ENCODE measurements at regions not wholly inside any gene's neighbourhood (a gene's known extent, or its start where the extent isn't known, plus 50 kb on each side); places are given as distances from the start of the nearest gene placed in this dataset.

DNA sequence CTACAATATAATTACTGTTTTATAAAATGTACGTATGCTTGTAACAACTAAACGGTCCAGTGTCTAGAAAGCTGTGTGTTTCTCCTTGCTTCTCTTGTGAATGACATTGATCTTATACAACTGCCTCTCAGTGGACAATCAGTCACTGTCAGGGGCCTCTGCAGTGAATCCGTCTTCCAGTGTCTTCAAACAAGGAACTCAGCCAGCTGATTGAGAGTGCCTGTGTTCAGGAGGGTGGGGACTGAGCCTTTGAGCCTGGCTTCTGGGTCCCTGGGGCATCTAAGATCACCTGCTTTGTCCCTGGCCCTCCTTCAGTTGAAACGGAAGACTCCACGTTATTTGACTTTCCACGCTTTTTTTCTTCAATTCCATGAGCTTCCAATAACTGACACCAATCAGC, 133.1 kb upstream of the SFSWAP start:
- H3K27me3 ChIP-seq, result no peaks in the 10 kb centered on the region
- no peak for TF ChIP-seq EZH2phosphoT487 (IDR thresholded peaks at IDR 0.05)
- TF ChIP-seq, protein P1, sequence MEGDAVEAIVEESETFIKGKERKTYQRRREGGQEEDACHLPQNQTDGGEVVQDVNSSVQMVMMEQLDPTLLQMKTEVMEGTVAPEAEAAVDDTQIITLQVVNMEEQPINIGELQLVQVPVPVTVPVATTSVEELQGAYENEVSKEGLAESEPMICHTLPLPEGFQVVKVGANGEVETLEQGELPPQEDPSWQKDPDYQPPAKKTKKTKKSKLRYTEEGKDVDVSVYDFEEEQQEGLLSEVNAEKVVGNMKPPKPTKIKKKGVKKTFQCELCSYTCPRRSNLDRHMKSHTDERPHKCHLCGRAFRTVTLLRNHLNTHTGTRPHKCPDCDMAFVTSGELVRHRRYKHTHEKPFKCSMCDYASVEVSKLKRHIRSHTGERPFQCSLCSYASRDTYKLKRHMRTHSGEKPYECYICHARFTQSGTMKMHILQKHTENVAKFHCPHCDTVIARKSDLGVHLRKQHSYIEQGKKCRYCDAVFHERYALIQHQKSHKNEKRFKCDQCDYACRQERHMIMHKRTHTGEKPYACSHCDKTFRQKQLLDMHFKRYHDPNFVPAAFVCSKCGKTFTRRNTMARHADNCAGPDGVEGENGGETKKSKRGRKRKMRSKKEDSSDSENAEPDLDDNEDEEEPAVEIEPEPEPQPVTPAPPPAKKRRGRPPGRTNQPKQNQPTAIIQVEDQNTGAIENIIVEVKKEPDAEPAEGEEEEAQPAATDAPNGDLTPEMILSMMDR (IDR thresholded peaks at IDR 0.05), result no peak
- TF ChIP-seq EZH2 (IDR thresholded peaks at IDR 0.05), result no peak
- H3K4me3 ChIP-seq, result no peak overlapping the region
- no peaks in the 10 kb centered on the region for H3K9me3 ChIP-seq (ENCODE audit: low read depth)
- no peak overlapping the region for H3K4me2 ChIP-seq
- H3K9me3 Mint-ChIP-seq, result no peaks in the 10 kb centered on the region
- no peaks in the 10 kb centered on the region for H3K36me3 ChIP-seq
- H3K9ac ChIP-seq, result no peak overlapping the region
- no peaks in the 10 kb centered on the region for H3K36me3 Mint-ChIP-seq
- no peaks in the 10 kb centered on the region for H3K79me2 ChIP-seq (ENCODE audit: low read depth)
- H3K4me3 Mint-ChIP-seq, result no peak overlapping the region
- H4K20me1 ChIP-seq (ENCODE audit: low read depth), result no peaks in the 10 kb centered on the region
- no peak for DNase-seq (ENCODE audit: low spot score)
- H3K4me1 Mint-ChIP-seq, result peaks cover 27% of the 10 kb centered on the region
- no peak overlapping the region for H3K27ac Mint-ChIP-seq
- peaks cover 9% of the 10 kb centered on the region for H3K4me1 ChIP-seq
- no peak overlapping the region for H3K27ac ChIP-seq
- no peaks in the 10 kb centered on the region for H3F3A ChIP-seq (ENCODE audit: low read depth)
- H3K27me3 Mint-ChIP-seq (ENCODE audit: insufficient read depth, low read depth), result peaks cover 14% of the 10 kb centered on the region
- H2AFZ ChIP-seq (replicated peaks), result no peak overlapping the region

DNA sequence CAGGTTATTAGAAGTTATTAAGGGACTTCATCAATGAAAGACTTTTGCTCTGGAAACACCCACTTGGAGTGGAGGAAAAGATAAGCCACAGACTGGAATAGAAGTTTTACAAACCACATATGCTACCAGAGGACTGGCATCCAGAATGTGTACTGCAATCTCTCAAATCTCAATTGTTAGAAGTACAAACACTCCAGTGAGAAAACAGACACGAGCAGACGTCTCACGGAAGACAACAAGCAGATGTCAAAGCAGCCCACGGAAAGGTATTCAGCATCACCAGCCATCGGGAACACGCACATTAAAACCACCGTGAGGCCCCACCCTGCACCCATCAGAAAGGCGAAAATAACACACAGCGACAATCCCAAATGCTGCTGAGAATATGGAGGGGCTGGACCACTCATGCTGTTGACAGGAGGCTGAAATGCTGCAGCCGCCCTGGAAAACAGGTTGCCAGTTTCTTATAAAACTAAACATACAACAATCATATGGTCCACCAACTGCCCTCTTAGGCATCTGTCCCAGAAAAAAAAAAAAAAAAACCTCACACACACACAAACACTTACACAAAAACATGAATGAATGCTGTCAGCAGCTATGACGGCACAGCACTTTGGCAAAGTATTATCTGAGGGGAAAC, 131.9 kb upstream of the SFSWAP start:
- TF ChIP-seq EZH2 (IDR thresholded peaks at IDR 0.05) (no peak), EZH2phosphoT487 (IDR thresholded peaks at IDR 0.05) (no peak)
- Histone ChIP-seq H3K9ac (no peak overlapping the region), H3K4me1 (peaks cover 9% of the 10 kb centered on the region), H3K79me2 (ENCODE audit: low read depth) (no peaks in the 10 kb centered on the region), H3F3A (ENCODE audit: low read depth) (no peaks in the 10 kb centered on the region), H2AFZ (replicated peaks) (no peak overlapping the region), H3K4me2 (no peak overlapping the region), H4K20me1 (ENCODE audit: low read depth) (no peaks in the 10 kb centered on the region), H3K36me3 (no peaks in the 10 kb centered on the region), H3K27me3 (no peaks in the 10 kb centered on the region), H3K4me3 (no peak overlapping the region), H3K9me3 (ENCODE audit: low read depth) (no peaks in the 10 kb centered on the region), H3K27ac (no peak overlapping the region)
- Mint-ChIP-seq H3K4me1 (peaks cover 18% of the 10 kb centered on the region), H3K36me3 (no peaks in the 10 kb centered on the region), H3K27ac (no peak overlapping the region), H3K27me3 (ENCODE audit: insufficient read depth, low read depth) (peaks cover 14% of the 10 kb centered on the region), H3K9me3 (no peaks in the 10 kb centered on the region), H3K4me3 (no peak overlapping the region)
- no peak for DNase-seq (ENCODE audit: low spot score)

DNA sequence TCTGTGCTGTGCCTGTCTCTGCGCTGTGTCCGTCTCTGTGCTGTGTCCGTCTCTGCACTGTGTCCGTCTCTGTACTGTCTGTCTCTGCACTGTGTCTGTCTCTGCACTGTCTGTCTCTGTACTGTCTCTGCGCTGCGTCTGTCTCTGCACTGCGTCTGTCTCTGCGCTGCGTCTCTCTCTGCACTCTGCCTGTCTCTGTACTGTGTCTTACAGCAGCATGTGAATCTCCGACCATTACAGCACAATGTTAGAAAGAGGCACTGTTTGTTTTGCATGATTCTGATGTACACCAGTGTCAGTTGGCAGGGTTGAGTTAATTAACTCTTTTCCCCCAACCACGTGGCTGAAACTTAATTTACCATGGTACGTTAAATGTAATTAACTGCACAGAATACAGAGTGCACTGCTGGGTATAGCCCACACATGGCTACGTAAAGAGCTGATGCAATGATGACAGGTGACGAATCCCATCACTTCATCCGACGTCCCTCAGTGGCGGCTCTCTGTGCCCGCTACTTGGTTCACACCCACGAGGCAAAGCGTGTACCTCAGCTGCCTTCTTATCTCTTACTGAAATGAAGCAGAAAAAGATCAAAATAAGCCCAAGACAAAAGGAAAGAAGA, 127.7 kb upstream of the SFSWAP start:
- Histone ChIP-seq H3K79me2 (ENCODE audit: low read depth) (no peaks in the 10 kb centered on the region), H3K27me3 (no peaks in the 10 kb centered on the region), H3K36me3 (no peaks in the 10 kb centered on the region), H2AFZ (replicated peaks) (no peak overlapping the region), H3K4me1 (no peaks in the 10 kb centered on the region), H3K4me3 (no peak overlapping the region), H3K9me3 (ENCODE audit: low read depth) (no peaks in the 10 kb centered on the region), H4K20me1 (ENCODE audit: low read depth) (no peaks in the 10 kb centered on the region), H3K27ac (no peak overlapping the region), H3F3A (ENCODE audit: low read depth) (no peaks in the 10 kb centered on the region), H3K4me2 (no peak overlapping the region), H3K9ac (no peak overlapping the region)
- no peaks in the 10 kb centered on the region for H3K36me3 Mint-ChIP-seq
- H3K4me3 Mint-ChIP-seq, result no peak overlapping the region
- no peak overlapping the region for H3K27ac Mint-ChIP-seq
- peaks cover 20% of the 10 kb centered on the region for H3K27me3 Mint-ChIP-seq (ENCODE audit: insufficient read depth, low read depth)
- TF ChIP-seq, protein P1 (IDR thresholded peaks at IDR 0.05), result no peak
- no peak for TF ChIP-seq EZH2phosphoT487 (IDR thresholded peaks at IDR 0.05)
- TF ChIP-seq EZH2 (IDR thresholded peaks at IDR 0.05), result no peak
- no peak for DNase-seq (ENCODE audit: low spot score)
- peaks cover 3% of the 10 kb centered on the region for H3K9me3 Mint-ChIP-seq
- peaks cover 1% of the 10 kb centered on the region for H3K4me1 Mint-ChIP-seq

DNA sequence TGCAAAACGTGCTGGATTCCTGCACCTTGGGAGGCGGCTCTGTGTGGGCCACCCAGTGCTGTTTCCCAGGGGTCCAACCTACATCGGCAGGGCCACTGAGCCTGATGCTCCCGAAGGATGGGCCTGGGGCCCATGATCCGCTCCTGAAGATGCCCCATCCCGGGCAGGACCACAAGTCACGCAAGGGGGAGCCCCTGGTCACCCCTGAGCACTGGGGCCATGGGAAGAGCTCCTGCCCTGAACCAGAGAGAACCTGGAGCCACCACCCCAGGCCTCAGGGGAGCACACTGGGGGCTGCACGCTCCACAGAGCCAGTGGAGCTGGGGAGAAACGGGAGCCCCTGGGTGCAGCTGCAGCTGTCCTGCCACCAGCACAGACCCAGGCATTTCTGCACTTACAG, 124.6 kb upstream of the SFSWAP start:
- H3K4me3 ChIP-seq, result no peak overlapping the region
- no peak overlapping the region for H3K4me2 ChIP-seq
- Mint-ChIP-seq H3K27me3 (ENCODE audit: insufficient read depth, low read depth) (peaks cover 12% of the 10 kb centered on the region), H3K9me3 (peaks cover 3% of the 10 kb centered on the region), H3K4me3 (no peak overlapping the region), H3K4me1 (peaks cover 24% of the 10 kb centered on the region), H3K27ac (no peak overlapping the region), H3K36me3 (no peaks in the 10 kb centered on the region)
- TF ChIP-seq EZH2 (IDR thresholded peaks at IDR 0.05) (no peak), EZH2phosphoT487 (IDR thresholded peaks at IDR 0.05) (no peak)
- TF ChIP-seq, protein P1 (IDR thresholded peaks at IDR 0.05), result no peak
- H3F3A ChIP-seq (ENCODE audit: low read depth), result peaks cover 8% of the 10 kb centered on the region
- DNase-seq (ENCODE audit: low spot score), result no peak
- H3K27me3 ChIP-seq, result no peaks in the 10 kb centered on the region
- H4K20me1 ChIP-seq (ENCODE audit: low read depth), result no peaks in the 10 kb centered on the region
- H3K27ac ChIP-seq, result no peak overlapping the region
- H3K36me3 ChIP-seq, result no peaks in the 10 kb centered on the region
- no peak overlapping the region for H3K9ac ChIP-seq
- no peaks in the 10 kb centered on the region for H3K9me3 ChIP-seq (ENCODE audit: low read depth)
- H3K79me2 ChIP-seq (ENCODE audit: low read depth), result no peaks in the 10 kb centered on the region
- peaks cover 13% of the 10 kb centered on the region for H3K4me1 ChIP-seq
- no peak overlapping the region for H2AFZ ChIP-seq (replicated peaks)
